HG03025 (cell line): ENCODE measurements at regions not wholly inside any gene's neighbourhood (a gene's known extent, or its start where the extent isn't known, plus 50 kb on each side); places are given as distances from the start of the nearest gene placed in this dataset.

Experiments used
- ATAC-seq: cut with Tn5 transposase; IDR thresholded peaks from one replicate; pipeline ENCODE4 v1.9.1; 2021; ENCODE audit warnings: mild to moderate bottlenecking, moderate library complexity; ENCODE audit not compliant: unreplicated experiment, low FRiP score

GRCh38 chr2:193985272-193985671 lies 1671.8 kb upstream of the SLC39A10 start:
- ATAC-seq: no peak

- ATAC-seq: no peak
Observed at GRCh38 chr2:193980599-193980998, 1676.4 kb upstream of the SLC39A10 start.

DNA sequence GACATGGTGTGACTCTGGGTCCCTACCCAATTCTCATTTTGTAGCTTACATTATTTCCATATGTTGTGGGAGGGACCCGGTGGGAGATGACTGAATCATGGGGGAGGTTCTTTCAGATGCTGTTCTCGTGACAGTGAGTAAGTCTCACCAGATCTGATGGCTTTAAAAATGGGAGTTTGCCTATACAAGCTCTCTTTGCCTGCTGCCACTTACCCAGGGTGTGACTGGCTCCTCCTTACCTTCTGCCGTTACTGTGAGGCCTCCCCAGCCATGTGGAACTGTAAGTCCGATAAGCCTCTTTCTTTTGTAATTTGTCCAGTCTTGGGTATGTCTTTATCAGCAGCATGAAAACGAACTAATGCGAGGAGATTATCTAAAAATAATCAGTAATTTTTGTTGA lies 1683.2 kb upstream of the SLC39A10 start:
- ATAC-seq: no peak

DNA sequence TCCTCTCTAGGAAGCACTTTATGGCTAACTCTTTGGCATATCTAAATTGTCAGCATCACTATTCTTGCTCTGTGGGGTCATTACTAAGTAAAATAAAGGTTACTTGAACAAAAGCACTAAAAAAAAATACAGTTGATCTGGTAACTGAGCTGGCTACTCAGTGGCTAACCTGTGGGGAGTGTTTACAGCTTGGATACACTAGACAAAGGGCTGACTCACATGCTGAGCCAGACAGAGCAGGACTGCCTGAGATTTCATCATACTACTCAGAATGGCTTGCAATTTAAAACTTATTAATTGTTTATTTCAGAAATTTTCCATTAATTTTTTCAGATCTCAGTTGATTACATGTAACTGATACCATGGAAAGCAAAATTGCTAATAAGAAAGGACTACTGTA lies 1690.4 kb upstream of the SLC39A10 start:
- ATAC-seq: no peak

DNA sequence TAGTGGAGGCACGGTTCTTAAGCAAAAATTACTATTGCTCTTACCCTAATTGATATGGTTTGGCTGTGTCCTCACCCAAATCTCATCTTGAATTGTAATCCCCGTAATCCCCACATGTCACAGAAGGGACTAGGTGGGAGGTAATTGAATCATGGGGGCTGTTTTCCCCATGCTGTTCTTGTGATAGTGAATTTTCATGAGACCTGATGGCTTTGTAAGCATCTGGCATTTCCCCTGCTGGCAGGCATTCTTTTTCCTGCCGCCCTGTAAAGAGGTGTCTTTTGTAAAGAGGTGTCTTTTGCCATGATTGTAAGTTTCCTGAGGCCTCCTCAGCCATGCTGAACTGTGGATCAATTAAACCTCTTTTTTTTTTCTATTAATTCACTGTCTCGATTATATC lies 1691.8 kb upstream of the SLC39A10 start:
- no peak for ATAC-seq

GRCh38 chr2:193963472-193964119 lies 1693.4 kb upstream of the SLC39A10 start:
- peak; percentile 81 for ATAC-seq

- ATAC-seq: no peak
Observed at GRCh38 chr2:193946806-193947205, 1710.2 kb upstream of the SLC39A10 start.

- ATAC-seq: no peak
Observed at GRCh38 chr2:193943406-193943960, 1713.5 kb upstream of the SLC39A10 start.

DNA sequence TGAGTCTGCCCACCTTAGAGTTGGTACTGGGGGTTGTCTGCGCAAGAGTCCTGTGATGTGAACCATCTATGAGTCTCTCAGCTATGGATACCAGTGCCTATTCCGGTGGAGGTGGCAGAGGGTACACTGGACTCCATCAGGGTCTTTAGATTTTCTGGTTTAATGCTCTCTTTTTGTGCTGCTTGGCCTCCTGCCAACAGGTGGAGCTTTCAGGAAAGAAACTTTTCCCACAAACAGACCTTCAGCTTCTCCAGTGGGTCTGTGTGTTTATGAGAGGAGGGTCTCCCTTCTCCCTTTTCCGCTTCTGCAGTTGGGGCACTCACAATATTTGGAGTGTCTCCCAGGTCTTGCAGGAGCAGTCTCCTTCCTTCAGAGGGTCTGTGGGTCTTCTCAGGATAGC lies 1721.9 kb upstream of the SLC39A10 start:
- ATAC-seq: no peak

GRCh38 chr2:193929131-193929530 lies 1727.9 kb upstream of the SLC39A10 start:
- no peak for ATAC-seq

DNA sequence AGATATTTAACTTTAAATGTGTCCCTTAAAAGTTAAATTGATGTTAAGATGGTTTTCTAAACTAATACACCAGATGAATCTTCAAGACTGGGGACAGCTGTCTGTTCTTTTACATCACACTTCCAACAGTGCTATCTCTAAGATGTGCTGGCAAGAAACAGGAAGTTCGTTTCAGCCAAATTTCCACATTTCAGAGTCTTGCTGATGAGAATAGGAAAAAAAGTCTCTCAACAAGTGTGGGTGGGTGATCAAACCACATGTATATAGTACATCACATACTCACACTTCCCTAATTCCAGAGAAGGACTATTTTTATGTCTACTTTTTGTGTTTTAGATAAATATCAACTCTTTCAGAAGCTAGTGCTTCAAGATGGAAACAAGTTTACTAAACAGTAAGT lies 1712.8 kb upstream of the TMEFF2 start:
- no peak for ATAC-seq

DNA sequence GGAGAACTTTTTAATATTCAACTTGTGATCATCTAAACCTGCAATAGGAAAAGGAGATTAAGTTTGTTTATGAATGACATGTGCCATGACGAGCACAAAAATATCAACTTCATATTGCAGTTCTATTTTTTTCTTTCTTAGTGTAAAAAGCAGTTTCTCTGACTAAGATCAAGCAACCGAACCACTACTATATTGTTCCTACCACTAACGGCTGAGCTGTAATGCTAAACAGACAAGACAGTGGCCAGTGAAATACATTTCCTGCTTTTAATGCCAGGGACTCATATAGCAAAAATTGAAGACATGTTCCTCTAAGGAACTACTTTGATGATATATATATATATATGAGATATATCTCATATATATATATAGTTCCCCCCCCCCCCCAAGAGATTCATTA lies 1705.6 kb upstream of the TMEFF2 start:
- ATAC-seq: no peak

GRCh38 chr2:193895226-193895625 lies 1700.5 kb upstream of the TMEFF2 start:
- no peak for ATAC-seq

DNA sequence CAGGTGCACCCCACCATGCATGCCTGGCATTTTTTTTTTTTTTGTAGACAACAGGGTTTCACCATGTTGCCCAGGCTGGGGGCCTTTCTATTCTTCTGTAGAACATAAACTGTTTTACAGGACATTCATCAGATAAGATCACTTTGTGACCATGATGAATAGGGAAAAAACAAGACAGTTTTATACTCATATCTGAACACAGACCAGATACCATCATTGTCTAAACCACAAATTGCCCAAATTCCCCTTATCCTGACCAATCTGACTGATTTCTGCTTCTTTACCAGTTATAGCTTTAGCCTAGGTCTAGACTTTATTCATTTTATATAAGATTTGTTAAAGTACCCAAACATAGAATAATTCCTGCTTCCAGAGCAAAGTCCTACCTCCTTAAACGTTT lies 1699.3 kb upstream of the TMEFF2 start:
- no peak for ATAC-seq

- ATAC-seq: peak; percentile 82
Observed at GRCh38 chr2:193891023-193891422, 1696.3 kb upstream of the TMEFF2 start.

DNA sequence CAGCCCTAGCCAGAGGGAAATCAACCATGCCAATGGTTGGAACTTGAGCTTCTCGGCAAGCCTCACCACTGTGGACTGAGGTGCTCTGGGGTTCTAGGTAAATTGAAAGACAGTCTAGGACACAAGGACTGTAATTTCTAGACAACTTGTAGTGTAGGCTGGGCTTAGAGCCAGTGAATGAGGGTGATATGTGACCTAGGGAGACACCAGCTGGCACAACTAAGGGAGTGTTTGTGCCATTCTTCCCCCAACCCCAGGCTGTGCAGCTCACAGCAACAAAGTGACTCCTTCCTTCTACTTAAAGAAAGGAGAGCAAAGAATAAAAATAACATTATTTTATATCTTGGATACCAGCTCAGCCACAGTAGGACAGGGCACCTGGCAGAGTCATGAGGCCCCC lies 1690.7 kb upstream of the TMEFF2 start:
- no peak for ATAC-seq

GRCh38 chr2:193883820-193884219 lies 1689.1 kb upstream of the TMEFF2 start:
- no peak for ATAC-seq

DNA sequence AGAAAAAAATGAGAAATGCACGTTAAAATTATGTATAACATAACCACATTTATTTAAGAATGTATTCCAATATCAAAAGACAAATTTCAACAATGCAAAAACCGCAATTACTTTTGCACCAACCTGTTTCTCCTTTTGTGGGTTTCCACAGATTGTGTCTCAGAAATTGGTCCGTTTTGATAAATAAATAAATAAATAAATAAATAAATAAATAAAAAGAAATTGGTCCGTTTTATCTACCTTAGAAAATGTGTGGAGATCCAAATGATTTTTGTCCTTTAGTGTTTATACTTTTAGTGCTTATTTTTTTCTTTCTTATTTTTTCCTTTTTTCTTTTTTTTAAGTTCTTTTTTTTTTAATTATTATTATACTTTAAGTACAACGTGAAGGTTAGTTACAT lies 1682.2 kb upstream of the TMEFF2 start:
- ATAC-seq: no peak

DNA sequence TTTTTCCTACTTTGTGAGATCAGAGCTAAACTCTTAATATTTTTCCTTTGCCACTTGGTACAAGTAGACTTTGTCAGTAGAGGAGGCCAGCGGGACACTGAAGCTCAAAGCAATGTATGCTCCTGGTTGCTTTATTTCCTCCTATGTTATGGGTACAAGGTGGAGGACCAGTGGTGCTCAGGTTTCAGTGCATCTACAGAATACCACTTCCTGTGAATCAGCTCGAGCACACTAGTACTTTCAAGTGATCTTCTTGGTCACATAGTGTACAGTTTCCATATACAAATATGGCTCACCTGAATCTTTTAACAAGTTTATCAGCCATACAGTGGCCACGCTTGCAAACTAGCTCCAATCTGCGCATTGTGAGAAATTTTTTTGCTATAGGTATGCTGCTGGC lies 1674.8 kb upstream of the TMEFF2 start:
- no peak for ATAC-seq

GRCh38 chr2:193868833-193869232 lies 1674.1 kb upstream of the TMEFF2 start:
- ATAC-seq: no peak

GRCh38 chr2:193868132-193868531 lies 1673.4 kb upstream of the TMEFF2 start:
- ATAC-seq: no peak

DNA sequence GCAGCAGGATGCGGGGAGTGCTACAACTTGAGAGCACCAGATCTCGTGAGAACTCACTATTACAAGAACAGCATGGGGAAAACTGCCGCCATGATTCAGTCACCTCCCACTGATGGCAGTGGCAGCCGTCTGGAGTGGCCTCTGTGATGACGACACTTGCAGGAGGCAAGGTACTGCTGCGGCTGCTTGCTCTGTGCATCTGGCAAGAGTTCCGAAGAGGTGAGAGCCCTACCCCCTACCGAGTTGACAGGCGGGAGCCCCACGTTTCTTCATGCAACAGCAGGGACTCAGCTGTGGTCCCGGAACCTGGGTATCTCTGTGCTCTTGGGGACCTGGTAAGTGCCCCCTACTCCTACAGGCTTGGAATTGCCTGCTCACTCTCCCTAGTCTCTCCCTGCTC lies 1672.7 kb upstream of the TMEFF2 start:
- ATAC-seq: no peak

DNA sequence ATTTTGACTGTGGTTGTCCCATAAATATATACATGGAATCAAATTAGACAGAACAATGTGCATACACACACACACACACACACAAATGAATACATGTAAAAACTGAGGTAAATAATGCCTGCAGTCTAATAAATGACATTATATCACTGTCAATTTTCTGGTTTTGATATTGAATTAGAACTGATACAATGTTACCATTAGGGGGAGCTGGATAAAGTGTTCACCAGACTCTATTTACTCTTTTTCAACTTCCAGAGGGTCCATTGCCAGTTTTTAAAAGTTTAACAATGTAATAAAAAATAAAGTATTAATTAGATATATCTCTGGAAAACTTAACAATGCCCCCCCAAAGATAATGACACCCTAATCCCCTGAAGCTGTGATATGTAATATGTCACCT lies 1666.8 kb upstream of the TMEFF2 start:
- no peak for ATAC-seq
